Endothelial cell of umbilical vein (primary cell): ENCODE measurements at regions not wholly inside any gene's neighbourhood (a gene's known extent, or its start where the extent isn't known, plus 50 kb on each side); places are given as distances from the start of the nearest gene placed in this dataset.

Source experiments
- BruUV-seq: library from RNA; stranded (reverse); fragments of 400-500 nt; replicated peaks from 2 replicates; lab custom pipeline; 2021; lab: Mats Ljungman, UMichigan
- CTCF ChIA-PET: fragments of 300-600, 350-600 bp; sonication (Branson Sonifier 250); formaldehyde crosslinking; loops from one replicate; lab custom pipeline; 2021; ENCODE audit warnings: antibody characterized with exemption, inconsistent platforms; lab: Charles Lee
- POLR2A ChIA-PET: fragments of 300-600, 350-600 bp; sonication (Branson Sonifier 250); formaldehyde crosslinking; loops from one replicate; lab custom pipeline; 2021; ENCODE audit warnings: antibody characterized with exemption, inconsistent platforms; lab: Charles Lee
- DNase-seq: peaks from one replicate; pipeline ENCODE4 v3.0.0-alpha.2; 2011; ENCODE audit warnings: low read depth, low spot score
- FAIRE-seq: peaks from 2 replicates; lab custom pipeline; 2011; peaks lifted over from hg19 to GRCh38; lab: Jason Lieb, UNC
- H2AFZ ChIP-seq: 2 replicates; pipeline ENCODE4 v1.6.0; 2012; ENCODE audit warnings: low read depth, low read length, control low read depth, inconsistent platforms
- H3K27ac ChIP-seq: 2 replicates; pipeline ENCODE4 v1.5.1; 2011; ENCODE audit warnings: low read depth, mild to moderate bottlenecking, control low read depth, low read length, moderate library complexity; ENCODE audit not compliant: insufficient read depth
- H3K27me3 ChIP-seq, 2 experiments: 2 replicates each; pipeline versions ENCODE4 v1.6.0 to v1.6.1; 2011; ENCODE audit warnings: low read length in 2 of 2, mixed read lengths in 1 of 2; ENCODE audit not compliant: control insufficient read depth in 2 of 2, insufficient read depth in 2 of 2
- H3K36me3 ChIP-seq, 2 experiments: 2 replicates in 1 of 2; 3 replicates in 1 of 2; pipeline ENCODE4 v1.5.1; 2011; ENCODE audit warnings: low read length in 2 of 2, mild to moderate bottlenecking in 1 of 2, moderate library complexity in 1 of 2; ENCODE audit not compliant: control insufficient read depth in 2 of 2, insufficient read depth in 2 of 2; ENCODE audit errors: extremely low read depth in 1 of 2
- H3K4me1 ChIP-seq: 3 replicates; pipeline ENCODE4 v1.5.1; 2011; ENCODE audit warnings: mild to moderate bottlenecking, low read length; ENCODE audit not compliant: control insufficient read depth, insufficient read depth; ENCODE audit errors: extremely low read depth
- H3K4me2 ChIP-seq: 2 replicates; pipeline ENCODE4 v1.6.1; 2011; ENCODE audit warnings: low read length, control low read depth, mixed read lengths; ENCODE audit not compliant: insufficient read depth
- H3K4me3 ChIP-seq, 3 experiments: fragments of 200-600 bp in 1 of 3; sonication (generic), shearing (Covaris generic) in 1 of 3; replicated peaks in 1 of 3; 2 replicates each; pipeline ENCODE4 v1.5.1; 2011 to 2016; ENCODE audit warnings: control low read depth in 3 of 3, low read length in 3 of 3, mild to moderate bottlenecking in 2 of 3, inconsistent platforms in 1 of 3, low read depth in 1 of 3, moderate library complexity in 1 of 3; ENCODE audit not compliant: insufficient read depth in 1 of 3
- H3K79me2 ChIP-seq: 2 replicates; pipeline ENCODE4 v1.6.0; 2012; ENCODE audit warnings: low read length, inconsistent platforms; ENCODE audit not compliant: control insufficient read depth, insufficient read depth
- H3K9ac ChIP-seq: replicated peaks from 2 replicates; pipeline ENCODE3; 2011; ENCODE audit warnings: low read length, control low read depth; ENCODE audit not compliant: insufficient read depth; ENCODE audit errors: extremely low read depth
- H3K9me1 ChIP-seq: replicated peaks from 3 replicates; pipeline ENCODE4 v1.6.0; 2011; ENCODE audit warnings: mild to moderate bottlenecking, low read length; ENCODE audit not compliant: control insufficient read depth, insufficient read depth; ENCODE audit errors: extremely low read depth
- H3K9me3 ChIP-seq: replicated peaks from 2 replicates; pipeline ENCODE4 v1.5.1; 2012; ENCODE audit warnings: low read length, inconsistent platforms; ENCODE audit not compliant: control insufficient read depth, insufficient read depth
- H4K20me1 ChIP-seq: replicated peaks from 2 replicates; pipeline ENCODE3; 2011; ENCODE audit warnings: mild to moderate bottlenecking, low read length; ENCODE audit not compliant: control insufficient read depth, insufficient read depth; ENCODE audit errors: extremely low read depth
- CTCF ChIP-seq, 2 donors: IDR thresholded peaks; 1 replicate in 1 of 2; 2 replicates in 1 of 2; pipeline ENCODE4 v1.5.1; 2011; ENCODE audit warnings: low read length in 2 of 2, mild to moderate bottlenecking in 2 of 2, moderate library complexity in 2 of 2, control low read depth in 1 of 2, inconsistent platforms in 1 of 2, low read depth in 1 of 2; ENCODE audit not compliant: insufficient read depth in 1 of 2; ENCODE audit errors: extremely low read depth in 1 of 2
- EZH2 ChIP-seq: IDR thresholded peaks from 2 replicates; pipeline ENCODE4 v1.6.1; 2012; ENCODE audit warnings: borderline replicate concordance, low read depth, mild to moderate bottlenecking, moderate library complexity, low read length, inconsistent platforms; ENCODE audit not compliant: severe bottlenecking
- FOS ChIP-seq: IDR thresholded peaks from 2 replicates; pipeline ENCODE4 v1.6.1; 2011; ENCODE audit warnings: mild to moderate bottlenecking, low read length, moderate library complexity, borderline replicate concordance; ENCODE audit not compliant: insufficient read depth
- GATA2 ChIP-seq: IDR thresholded peaks from 2 replicates; pipeline ENCODE4 v1.7.0; 2011; ENCODE audit warnings: low read depth, mild to moderate bottlenecking, moderate library complexity, mixed read lengths, low read length; ENCODE audit not compliant: insufficient read length, insufficient read depth
- JUN ChIP-seq: IDR thresholded peaks from 2 replicates; pipeline ENCODE4 v1.6.1; 2011; ENCODE audit warnings: borderline replicate concordance, low read depth; ENCODE audit not compliant: insufficient read length, insufficient read depth
- MAX ChIP-seq: IDR thresholded peaks from 2 replicates; pipeline ENCODE4 v1.6.1; 2011; ENCODE audit not compliant: insufficient read depth, insufficient read length
- MYC ChIP-seq: IDR thresholded peaks from one replicate; pipeline ENCODE4 v1.6.1; 2011; ENCODE audit warnings: mild to moderate bottlenecking, low read depth, low read length
- POLR2A ChIP-seq: IDR thresholded peaks from 2 replicates; pipeline ENCODE4 v1.6.1; 2012; ENCODE audit warnings: low read depth, mild to moderate bottlenecking, control low read depth, low read length
- POLR2AphosphoS5 ChIP-seq: IDR thresholded peaks from 2 replicates; pipeline ENCODE4 v1.6.1; 2012; ENCODE audit warnings: low read depth, mild to moderate bottlenecking, control low read depth, low read length, moderate library complexity; ENCODE audit not compliant: insufficient read depth
- dilution Hi-C: fragments of 300-500 bp; cut with MboI; formaldehyde crosslinking; loops from one replicate; pipeline ENCODE4 v1.15.0; 2019; ENCODE audit warnings: low sequenced_read_pairs; ENCODE audit not compliant: extremely low pct_ligation_motif_present
- intact Hi-C: fragments of 100-400 bp; cut with micrococcal nuclease; formaldehyde crosslinking; loops from one replicate; pipeline ENCODE4 v1.10.0; 2022

- TF ChIP-seq MYC (no peak), FOS (no peak), MAX (no peak), CTCF (IDR thresholded peaks at IDR 0.05; ENCODE audit: extremely low read depth in 1 of 2, insufficient read depth in 1 of 2, low read depth in 1 of 2, low read length in 2 of 2) (no peak), EZH2 (no peak), GATA2 (no peak), POLR2A (no peak), JUN (no peak), POLR2AphosphoS5 (no peak)
- CTCF ChIA-PET, result no interaction called here
- intact Hi-C loops (no loop called here), dilution Hi-C loops (no loop called here)
- no peaks in the 10 kb centered on the region for H3K9me1 ChIP-seq
- no peaks in the 10 kb centered on the region for H4K20me1 ChIP-seq
- H3K4me1 ChIP-seq, result no peaks in the 10 kb centered on the region
- no TSS peak for BruUV-seq
- no peaks in the 10 kb centered on the region for H3K36me3 ChIP-seq
- peaks cover 2 to 7% of the 10 kb centered on the region in 2 experiments for H3K27me3 ChIP-seq
- no peak overlapping the region for H3K9ac ChIP-seq
- H3K79me2 ChIP-seq, result no peaks in the 10 kb centered on the region
- POLR2A ChIA-PET, result no interaction called here
- no peaks in the 10 kb centered on the region for H3K9me3 ChIP-seq
- no peak overlapping the region for H2AFZ ChIP-seq
- H3K4me3 ChIP-seq, result no peak overlapping the region
- no peak overlapping the region for H3K4me2 ChIP-seq
- DNase-seq (no peak), FAIRE-seq (no peak)
- H3K27ac ChIP-seq, result no peak overlapping the region
These were observed 241.0 kb downstream of the ADGRG6 start for GRCh38 chr6:142542704-142543233.
